ENCODE measurements at regions not wholly inside any gene's neighbourhood (a gene's known extent, or its start where the extent isn't known, plus 50 kb on each side); places are given as distances from the start of the nearest gene placed in this dataset.

DNA sequence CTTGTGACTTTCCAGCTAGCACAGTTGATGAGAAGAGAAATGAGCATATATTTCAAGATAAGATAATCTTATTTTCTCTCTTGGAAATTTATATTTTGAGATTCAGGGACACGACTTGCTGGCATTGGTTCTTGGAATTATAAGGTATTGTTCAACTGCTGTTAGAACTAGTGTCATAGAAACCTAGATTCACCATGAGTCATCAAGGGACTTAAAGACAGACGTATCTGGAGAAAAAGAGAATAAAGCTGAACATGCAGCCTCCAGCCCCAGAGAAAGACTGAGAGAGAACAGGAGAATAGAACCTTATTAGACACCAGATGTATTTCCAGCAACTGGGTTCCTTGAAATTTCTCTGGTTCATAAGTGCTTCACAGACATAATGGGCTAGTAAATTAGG lies 194.4 kb upstream of the PPFIA2 start:
- no peak overlapping the region for H3K27ac ChIP-seq (ENCODE audit: low read length)
- 43% methylated on average over 2 of the region's 2 CpGs for WGBS
- no peaks in the 10 kb centered on the region for H3K9me3 ChIP-seq (ENCODE audit: control insufficient read depth, low read length)
- H3K27me3 ChIP-seq (ENCODE audit: control insufficient read depth, insufficient read depth) = no peaks in the 10 kb centered on the region
- no peaks in the 10 kb centered on the region for H3K4me1 ChIP-seq (ENCODE audit: control insufficient read depth, insufficient read depth, low read length)
- ATAC-seq (no peak), DNase-seq (no peak)
- no peak overlapping the region for H3K4me3 ChIP-seq (ENCODE audit: low read length)
- intact Hi-C loops (cut with DNase I) = no loop called here

DNA sequence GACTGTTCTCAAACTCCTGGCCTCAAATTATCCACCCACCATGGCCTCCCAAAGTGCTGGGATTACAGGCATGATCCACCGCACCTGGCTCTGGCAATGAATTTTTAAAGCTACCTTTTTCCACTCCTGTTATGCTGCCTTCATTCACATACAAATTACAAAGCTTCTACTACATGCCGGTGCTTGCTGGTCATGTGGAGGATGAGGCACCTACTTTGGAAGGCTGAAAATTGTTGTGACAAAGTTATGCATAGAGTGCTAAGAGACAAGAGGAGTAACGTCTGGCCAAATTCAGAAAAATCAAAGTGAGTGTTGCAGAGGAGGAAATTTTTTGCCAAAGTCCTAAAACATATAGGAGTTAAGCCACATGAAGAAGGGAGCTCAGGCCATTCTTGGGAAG lies 191.7 kb upstream of the PPFIA2 start:
- no peak for ATAC-seq
- intact Hi-C loops (cut with DNase I) = no loop called here

DNA sequence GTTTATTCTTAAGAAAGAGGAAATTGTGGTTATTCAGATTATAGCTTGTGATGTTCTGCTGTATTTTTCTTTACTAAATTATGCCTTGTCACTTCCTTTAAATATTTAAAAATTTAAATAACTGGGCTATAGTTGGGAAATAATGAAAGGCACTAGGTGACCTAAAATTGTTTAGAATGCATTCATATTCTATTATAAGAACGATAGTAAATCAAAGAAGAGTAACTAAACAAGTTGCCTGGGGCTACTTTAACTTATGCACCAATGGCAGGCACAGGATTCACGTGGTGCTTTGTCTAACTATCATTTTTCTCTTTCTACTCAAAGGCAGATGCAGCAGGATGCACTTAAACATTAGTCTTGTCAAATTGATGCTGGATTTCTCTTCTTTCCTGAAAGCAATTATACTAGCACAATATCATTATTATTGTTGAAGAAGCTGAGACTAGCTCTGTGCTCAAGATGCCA lies 190.7 kb upstream of the PPFIA2 start:
- DNase-seq = no peak
- WGBS = 41% methylated on average over 2 of the region's 2 CpGs
- no peak for ATAC-seq
- Histone ChIP-seq H3K4me3 (ENCODE audit: low read length) (no peak overlapping the region), H3K27ac (ENCODE audit: low read length) (no peak overlapping the region), H3K27me3 (ENCODE audit: control insufficient read depth, insufficient read depth) (no peaks in the 10 kb centered on the region), H3K4me1 (ENCODE audit: control insufficient read depth, insufficient read depth, low read length) (no peaks in the 10 kb centered on the region), H3K9me3 (ENCODE audit: control insufficient read depth, low read length) (no peaks in the 10 kb centered on the region)
- intact Hi-C loops (cut with DNase I) = no loop called here

More for the DNA sequence above, 191.7 kb upstream of the PPFIA2 start:
- Histone ChIP-seq H3K27me3 (ENCODE audit: control insufficient read depth, insufficient read depth) (no peaks in the 10 kb centered on the region), H3K9me3 (ENCODE audit: control insufficient read depth, low read length) (no peaks in the 10 kb centered on the region), H3K4me3 (ENCODE audit: low read length) (no peak overlapping the region), H3K27ac (ENCODE audit: low read length) (no peak overlapping the region), H3K4me1 (ENCODE audit: control insufficient read depth, insufficient read depth, low read length) (no peaks in the 10 kb centered on the region)
- 82% methylated on average over 3 of the region's 3 CpGs for WGBS
- no peak for DNase-seq

DNA sequence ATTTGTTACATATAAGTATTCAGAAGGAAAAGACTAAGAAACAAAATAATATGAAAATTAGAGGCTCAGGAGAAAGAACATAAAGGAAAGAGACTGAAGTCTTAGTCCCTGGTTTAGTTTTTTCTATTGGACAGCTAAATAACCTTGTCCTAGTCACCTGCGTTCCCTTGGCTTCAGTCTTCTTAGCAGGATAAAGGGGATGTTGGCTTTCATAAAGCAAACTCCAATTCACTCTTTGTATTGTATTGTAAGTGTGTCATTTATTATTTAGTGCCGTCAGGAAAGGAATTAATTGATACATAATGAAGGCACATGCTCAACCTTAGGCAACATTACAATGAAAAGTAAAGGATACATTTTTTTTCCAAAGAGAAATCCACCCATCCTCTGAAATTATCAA lies 190.3 kb upstream of the PPFIA2 start:
- WGBS = 79% methylated on average over 2 of the region's 2 CpGs
- intact Hi-C loops (cut with DNase I) = no loop called here
- ATAC-seq = no peak

DNA sequence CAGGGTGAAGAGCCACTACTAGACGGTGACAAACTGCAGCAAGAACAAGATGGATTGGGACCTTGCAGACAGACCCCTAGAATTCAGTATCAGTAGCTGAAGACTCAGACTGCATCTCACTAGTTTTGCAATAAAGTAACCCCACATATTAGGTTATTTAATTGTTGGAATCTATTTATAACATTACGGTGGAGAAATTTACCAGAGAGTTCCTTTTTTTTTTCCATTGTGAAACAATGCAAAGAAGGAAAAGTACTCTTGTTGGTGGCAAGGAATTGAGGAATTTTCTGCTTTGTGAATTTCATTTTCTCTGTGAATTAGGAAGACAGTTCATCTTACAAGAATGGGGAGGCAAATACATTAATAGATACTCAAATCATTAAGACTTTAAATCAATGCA lies 185.7 kb upstream of the PPFIA2 start:
- Histone ChIP-seq H3K9me3 (ENCODE audit: control insufficient read depth, low read length) (no peaks in the 10 kb centered on the region), H3K4me3 (ENCODE audit: low read length) (no peak overlapping the region), H3K4me1 (ENCODE audit: control insufficient read depth, insufficient read depth, low read length) (no peaks in the 10 kb centered on the region), H3K27me3 (ENCODE audit: control insufficient read depth, insufficient read depth) (no peaks in the 10 kb centered on the region), H3K27ac (ENCODE audit: low read length) (no peak overlapping the region)
- intact Hi-C loops (cut with DNase I) = no loop called here
- 73% methylated on average over 2 of the region's 2 CpGs for WGBS
- ATAC-seq (no peak), DNase-seq (no peak)

More for the DNA sequence above, 190.3 kb upstream of the PPFIA2 start:
- no peak overlapping the region for H3K27ac ChIP-seq (ENCODE audit: low read length)
- no peak overlapping the region for H3K4me3 ChIP-seq (ENCODE audit: low read length)
- no peaks in the 10 kb centered on the region for H3K27me3 ChIP-seq (ENCODE audit: control insufficient read depth, insufficient read depth)
- H3K9me3 ChIP-seq (ENCODE audit: control insufficient read depth, low read length) = no peaks in the 10 kb centered on the region
- no peaks in the 10 kb centered on the region for H3K4me1 ChIP-seq (ENCODE audit: control insufficient read depth, insufficient read depth, low read length)
- DNase-seq = no peak

DNA sequence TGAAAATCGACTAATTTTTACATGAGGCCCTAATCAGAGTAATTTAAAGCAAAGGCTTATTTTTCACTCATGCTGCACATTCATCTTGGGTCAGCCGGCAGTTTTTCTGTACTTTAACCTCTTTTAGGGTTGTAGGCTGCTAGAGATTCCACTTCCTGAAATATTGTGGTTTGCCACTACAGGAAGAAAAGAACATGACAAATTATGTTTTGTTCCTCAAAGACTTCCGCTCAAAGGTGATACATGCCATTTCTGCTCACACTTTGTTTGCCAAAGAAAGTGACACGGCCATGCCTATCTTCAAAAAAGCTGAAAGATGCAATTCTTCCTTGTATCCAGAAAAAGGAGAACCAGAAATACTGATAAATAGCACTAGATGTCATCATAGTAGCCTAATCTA lies 183.4 kb upstream of the PPFIA2 start:
- ATAC-seq (no peak), DNase-seq (no peak)
- whole genome bisulfite sequencing = 51% methylated on average over 4 of the region's 4 CpGs
- H3K4me3 ChIP-seq (ENCODE audit: low read length) = no peak overlapping the region
- intact Hi-C loops (cut with DNase I) = no loop called here
- no peaks in the 10 kb centered on the region for H3K4me1 ChIP-seq (ENCODE audit: control insufficient read depth, insufficient read depth, low read length)
- no peaks in the 10 kb centered on the region for H3K9me3 ChIP-seq (ENCODE audit: control insufficient read depth, low read length)
- no peak overlapping the region for H3K27ac ChIP-seq (ENCODE audit: low read length)
- H3K27me3 ChIP-seq (ENCODE audit: control insufficient read depth, insufficient read depth) = no peaks in the 10 kb centered on the region

DNA sequence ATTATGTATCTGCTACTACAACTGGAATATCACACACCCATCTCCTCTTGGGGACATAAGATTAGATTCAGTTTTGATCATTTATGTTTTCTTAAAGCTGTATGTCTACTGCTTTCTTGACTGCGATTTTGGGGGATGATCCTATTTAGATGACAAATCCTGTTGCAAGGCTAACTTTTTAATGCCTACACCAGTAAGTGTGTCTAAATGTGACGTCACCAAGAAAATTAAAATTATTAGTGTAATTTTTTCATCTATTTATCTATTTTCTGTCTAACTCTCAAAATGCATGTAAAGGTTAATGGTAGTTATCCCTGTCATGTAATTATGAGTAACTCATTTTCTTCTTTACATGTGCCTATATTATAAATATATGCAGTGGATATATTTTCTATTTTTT lies 170.9 kb upstream of the PPFIA2 start:
- H3K9me3 ChIP-seq (ENCODE audit: control insufficient read depth, low read length) = no peaks in the 10 kb centered on the region
- intact Hi-C loops (cut with DNase I) = no loop called here
- H3K4me1 ChIP-seq (ENCODE audit: control insufficient read depth, insufficient read depth, low read length) = no peaks in the 10 kb centered on the region
- H3K27ac ChIP-seq (ENCODE audit: low read length) = no peak overlapping the region
- no peaks in the 10 kb centered on the region for H3K27me3 ChIP-seq (ENCODE audit: control insufficient read depth, insufficient read depth)
- ATAC-seq = no peak
- DNase-seq = no peak
- 79% methylated on average over 2 of the region's 2 CpGs for WGBS
- no peak overlapping the region for H3K4me3 ChIP-seq (ENCODE audit: low read length)

DNA sequence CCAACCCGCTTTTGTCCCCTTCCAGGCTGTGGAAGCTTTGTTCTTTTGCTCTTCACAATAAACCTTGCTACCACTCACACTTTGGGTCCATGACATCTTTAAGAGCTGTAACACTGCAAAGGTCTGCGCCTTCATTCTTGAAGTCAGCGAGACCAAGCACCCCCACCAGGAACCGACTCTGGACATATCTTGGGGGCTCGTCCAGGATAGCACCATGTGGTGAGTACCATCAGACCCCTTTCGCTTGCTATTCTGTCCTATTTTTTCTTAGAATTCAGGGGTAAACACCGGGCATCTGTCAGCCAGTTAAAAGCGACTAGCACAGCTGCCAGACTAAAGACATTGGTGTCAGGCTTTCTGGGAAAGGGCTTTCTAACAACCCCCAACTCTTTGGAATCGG lies 137.6 kb upstream of the PPFIA2 start:
- H3K9me3 ChIP-seq (ENCODE audit: control insufficient read depth, low read length) = peaks cover 3% of the 10 kb centered on the region
- DNase-seq (no peak), ATAC-seq (no peak)
- intact Hi-C loops (cut with DNase I) = no loop called here
- H3K27ac ChIP-seq (ENCODE audit: low read length) = no peak overlapping the region
- WGBS = 92% methylated on average over 9 of the region's 9 CpGs
- H3K4me1 ChIP-seq (ENCODE audit: control insufficient read depth, insufficient read depth, low read length) = no peaks in the 10 kb centered on the region
- H3K4me3 ChIP-seq (ENCODE audit: low read length) = no peak overlapping the region
- H3K27me3 ChIP-seq (ENCODE audit: control insufficient read depth, insufficient read depth) = no peaks in the 10 kb centered on the region

DNA sequence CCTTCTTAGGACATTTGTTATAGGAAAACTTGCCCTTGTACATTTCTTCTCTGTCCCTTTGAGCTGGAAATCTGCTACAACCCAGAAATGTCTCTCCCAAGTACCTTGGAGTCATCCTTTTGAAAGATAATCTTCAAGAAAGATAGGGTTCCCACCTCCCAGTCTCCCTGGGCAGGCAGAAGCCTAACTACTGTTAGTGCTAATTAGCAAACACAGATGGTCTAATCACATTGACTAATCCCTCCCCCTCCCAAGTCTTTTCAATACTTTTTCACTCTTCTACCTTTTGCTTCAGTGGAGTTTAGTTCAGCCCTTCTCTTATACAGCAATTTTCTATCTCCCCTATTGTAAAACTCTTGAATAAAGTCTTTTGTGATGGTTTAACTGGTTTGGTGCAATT lies 129.8 kb upstream of the PPFIA2 start:
- H3K27ac ChIP-seq (ENCODE audit: low read length) = no peak overlapping the region

DNA sequence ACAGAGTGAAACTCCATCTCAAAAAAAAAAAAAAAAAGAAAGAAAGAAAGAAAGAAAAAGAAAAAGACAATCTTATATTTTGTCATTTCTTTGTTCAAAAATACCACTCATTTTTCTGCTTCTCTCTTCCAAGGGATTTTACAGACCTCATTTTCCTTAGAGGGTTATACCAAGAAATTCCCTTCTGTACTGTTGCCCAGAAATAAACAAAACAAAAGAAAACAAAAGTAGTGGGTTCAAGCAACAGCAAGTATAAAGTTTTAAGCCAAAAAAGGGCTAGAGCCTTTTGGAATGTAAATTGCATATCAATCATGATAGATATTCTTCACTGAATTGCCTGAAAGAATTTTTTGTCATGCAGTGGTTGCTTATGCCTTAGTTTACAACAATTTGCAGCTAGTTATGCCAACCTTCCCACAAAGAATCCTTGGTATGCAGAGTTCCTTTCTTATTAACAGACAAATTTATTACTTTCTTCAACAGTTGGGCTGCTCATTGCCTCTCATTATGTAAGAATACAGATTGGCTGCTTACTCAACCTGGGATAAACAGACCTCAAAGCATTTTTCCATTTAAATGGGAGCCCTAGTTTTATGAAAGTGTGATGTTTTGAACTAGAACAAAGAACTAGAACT lies 129.1 kb upstream of the PPFIA2 start:
- Histone ChIP-seq H3K9me3 (ENCODE audit: control insufficient read depth, low read length) (no peaks in the 10 kb centered on the region), H3K27ac (ENCODE audit: low read length) (no peak overlapping the region), H3K4me3 (ENCODE audit: low read length) (no peak overlapping the region), H3K4me1 (ENCODE audit: control insufficient read depth, insufficient read depth, low read length) (no peaks in the 10 kb centered on the region), H3K27me3 (ENCODE audit: control insufficient read depth, insufficient read depth) (no peaks in the 10 kb centered on the region)
- DNase-seq (no peak), ATAC-seq (no peak)
- intact Hi-C loops (cut with DNase I) = no loop called here

More for the DNA sequence above, 129.8 kb upstream of the PPFIA2 start:
- Histone ChIP-seq H3K27me3 (ENCODE audit: control insufficient read depth, insufficient read depth) (no peaks in the 10 kb centered on the region), H3K9me3 (ENCODE audit: control insufficient read depth, low read length) (no peaks in the 10 kb centered on the region), H3K4me3 (ENCODE audit: low read length) (no peak overlapping the region), H3K4me1 (ENCODE audit: control insufficient read depth, insufficient read depth, low read length) (no peaks in the 10 kb centered on the region)
- ATAC-seq (no peak), DNase-seq (no peak)
- intact Hi-C loops (cut with DNase I) = no loop called here

DNA sequence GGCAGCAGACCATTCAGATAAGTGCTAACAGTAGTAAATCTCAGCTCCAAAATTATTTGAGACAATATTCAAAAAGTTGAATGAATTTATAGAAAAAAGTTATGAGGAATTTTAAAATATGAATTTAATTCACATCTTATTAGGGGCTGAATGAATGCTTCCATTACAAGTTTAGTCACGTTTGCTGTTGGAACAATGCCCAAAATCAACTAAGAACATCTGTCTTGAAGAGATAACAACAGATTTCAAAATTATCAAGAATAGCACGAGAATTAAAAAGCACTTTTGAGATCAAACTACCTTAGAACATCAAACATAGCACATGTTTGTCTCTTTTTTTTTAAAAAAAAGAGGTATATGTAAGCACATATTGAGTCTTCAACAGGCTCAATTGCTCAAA lies 115.4 kb upstream of the PPFIA2 start:
- WGBS = 10% methylated on average over 2 of the region's 2 CpGs
- no peak for ATAC-seq
- Histone ChIP-seq H3K9me3 (ENCODE audit: control insufficient read depth, low read length) (no peaks in the 10 kb centered on the region), H3K4me1 (ENCODE audit: control insufficient read depth, insufficient read depth, low read length) (no peaks in the 10 kb centered on the region), H3K27ac (ENCODE audit: low read length) (no peak overlapping the region), H3K4me3 (ENCODE audit: low read length) (no peak overlapping the region), H3K27me3 (ENCODE audit: control insufficient read depth, insufficient read depth) (no peaks in the 10 kb centered on the region)
- DNase-seq = no peak
- intact Hi-C loops (cut with DNase I) = no loop called here

DNA sequence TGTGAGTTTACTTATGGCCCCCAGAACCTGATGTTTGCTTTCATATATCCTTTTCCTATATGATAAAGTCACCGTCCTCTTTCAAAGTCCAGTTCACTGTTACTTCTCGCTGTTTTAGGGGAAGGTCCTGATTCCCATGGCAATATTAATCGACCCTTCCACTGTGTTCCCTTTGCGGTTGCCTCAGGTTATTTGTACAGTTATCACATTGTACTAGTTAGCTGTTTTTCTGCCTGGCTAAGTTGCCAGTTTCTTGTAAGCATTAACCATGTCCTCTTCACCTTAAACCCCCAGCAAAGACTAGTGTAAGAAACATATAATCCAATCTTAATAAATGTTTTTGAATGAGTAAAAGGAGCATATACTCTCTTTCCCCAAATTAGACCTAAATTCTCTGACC lies 115.0 kb upstream of the PPFIA2 start:
- Histone ChIP-seq H3K9me3 (ENCODE audit: control insufficient read depth, low read length) (no peaks in the 10 kb centered on the region), H3K4me1 (ENCODE audit: control insufficient read depth, insufficient read depth, low read length) (no peaks in the 10 kb centered on the region), H3K27ac (ENCODE audit: low read length) (no peak overlapping the region), H3K27me3 (ENCODE audit: control insufficient read depth, insufficient read depth) (no peaks in the 10 kb centered on the region), H3K4me3 (ENCODE audit: low read length) (no peak overlapping the region)
- ATAC-seq (no peak), DNase-seq (no peak)
- 59% methylated on average over 4 of the region's 4 CpGs for WGBS
- intact Hi-C loops (cut with DNase I) = no loop called here
